DMS114 treated with DMSO at 0.1 percent for 48 hours (cell line): ENCODE measurements at regions not wholly inside any gene's neighbourhood (a gene's known extent, or its start where the extent isn't known, plus 50 kb on each side); places are given as distances from the start of the nearest gene placed in this dataset.

Experiments used
- DNase-seq: peaks from one replicate; lab custom pipeline; 2025; ENCODE audit not compliant: unreplicated experiment; lab: John Stamatoyannopoulos, UW

DNA sequence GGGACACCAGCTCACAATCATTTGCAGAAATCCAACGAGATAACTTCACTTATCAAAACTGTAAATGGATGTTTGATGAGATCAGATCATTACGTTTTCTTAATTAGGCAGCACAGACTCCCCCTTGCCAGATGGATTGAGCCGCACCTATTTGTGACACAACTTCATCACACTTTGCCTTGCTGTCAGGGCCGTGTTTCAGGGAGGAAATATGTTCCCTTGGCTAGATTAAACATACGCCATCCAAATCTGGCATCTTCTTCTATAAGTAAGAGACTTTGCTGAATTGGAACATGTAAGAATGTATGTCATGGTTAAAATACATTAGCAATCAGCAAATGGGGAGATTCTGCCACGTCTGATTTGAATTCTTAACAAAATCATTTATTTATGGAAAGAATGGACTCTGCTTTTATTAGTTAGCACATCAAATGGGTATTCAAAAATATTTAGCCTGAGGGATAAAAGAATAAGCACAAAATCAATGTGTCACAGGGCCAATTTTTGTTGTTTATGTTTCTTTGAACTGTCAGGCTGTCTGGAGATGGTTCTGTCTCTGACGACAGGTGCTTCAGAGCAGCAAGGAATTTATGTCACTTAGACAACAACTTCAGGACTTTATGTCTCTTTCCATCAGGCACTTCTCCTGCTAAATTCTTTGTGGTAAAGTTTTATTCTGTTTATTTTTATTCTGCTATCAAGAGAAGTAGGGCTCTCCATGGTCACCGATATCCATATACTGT is 326.1 kb upstream of the NCAM1 start:
- DNase-seq = no peak

DNA sequence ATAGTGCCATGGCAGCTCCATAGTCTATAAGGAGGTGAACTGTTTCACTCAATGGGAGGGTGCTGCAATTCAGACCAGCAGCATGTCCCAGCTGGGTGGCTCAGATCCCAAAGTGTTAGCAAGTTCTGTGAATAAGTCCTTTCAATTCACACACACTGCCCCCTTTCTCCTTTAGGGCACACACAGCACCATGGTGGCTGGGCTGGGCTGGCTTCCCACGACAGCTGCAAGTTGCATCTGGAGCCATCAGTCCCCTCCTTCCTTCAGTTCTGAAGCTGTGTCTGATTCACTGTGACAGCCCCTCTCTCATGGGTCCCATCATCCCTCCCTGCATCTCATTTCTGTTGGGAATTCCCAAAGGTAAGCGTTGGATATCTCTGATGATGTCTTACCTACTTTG is 324.1 kb upstream of the NCAM1 start:
- no peak for DNase-seq

DNA sequence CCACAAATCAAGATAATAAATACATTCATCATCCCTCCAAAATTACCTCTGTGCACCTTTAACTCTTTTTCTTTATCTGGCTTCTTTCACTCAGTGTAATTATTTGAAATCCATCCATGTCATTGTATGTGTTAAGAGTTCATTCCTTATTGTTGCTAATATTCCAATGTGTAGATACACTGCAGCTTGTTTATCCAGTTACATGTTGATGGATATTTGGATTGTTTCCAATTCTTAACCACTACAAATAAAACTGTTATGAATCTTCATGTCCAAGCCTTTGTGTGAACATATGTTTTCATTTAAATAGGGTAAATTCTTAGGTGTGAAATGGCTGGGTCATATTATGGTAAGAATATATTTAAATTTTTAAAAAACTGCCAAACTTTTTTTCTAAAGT is 323.3 kb upstream of the NCAM1 start:
- DNase-seq = no peak

DNA sequence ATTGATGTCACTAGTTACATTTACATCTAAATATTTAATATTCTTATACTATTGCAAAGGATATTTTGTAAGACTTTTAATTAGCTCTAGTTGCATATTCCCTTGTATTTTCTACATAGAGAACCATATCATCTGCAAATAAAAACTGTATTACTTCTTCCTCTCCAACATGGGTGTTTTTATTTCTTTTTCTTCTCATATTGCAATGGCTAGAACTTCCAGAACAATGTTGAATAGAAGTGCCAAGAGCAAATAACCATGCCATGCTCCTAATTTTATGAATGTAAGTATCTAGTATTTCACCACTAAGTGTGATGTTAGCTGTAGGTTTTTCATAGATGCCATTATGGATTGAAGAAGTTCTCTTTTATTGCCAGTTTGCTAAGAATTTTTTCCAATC is 321.8 kb upstream of the NCAM1 start:
- no peak for DNase-seq

GRCh38 chr11:112643416-112643815 is 317.8 kb upstream of the NCAM1 start:
- DNase-seq = no peak

DNA sequence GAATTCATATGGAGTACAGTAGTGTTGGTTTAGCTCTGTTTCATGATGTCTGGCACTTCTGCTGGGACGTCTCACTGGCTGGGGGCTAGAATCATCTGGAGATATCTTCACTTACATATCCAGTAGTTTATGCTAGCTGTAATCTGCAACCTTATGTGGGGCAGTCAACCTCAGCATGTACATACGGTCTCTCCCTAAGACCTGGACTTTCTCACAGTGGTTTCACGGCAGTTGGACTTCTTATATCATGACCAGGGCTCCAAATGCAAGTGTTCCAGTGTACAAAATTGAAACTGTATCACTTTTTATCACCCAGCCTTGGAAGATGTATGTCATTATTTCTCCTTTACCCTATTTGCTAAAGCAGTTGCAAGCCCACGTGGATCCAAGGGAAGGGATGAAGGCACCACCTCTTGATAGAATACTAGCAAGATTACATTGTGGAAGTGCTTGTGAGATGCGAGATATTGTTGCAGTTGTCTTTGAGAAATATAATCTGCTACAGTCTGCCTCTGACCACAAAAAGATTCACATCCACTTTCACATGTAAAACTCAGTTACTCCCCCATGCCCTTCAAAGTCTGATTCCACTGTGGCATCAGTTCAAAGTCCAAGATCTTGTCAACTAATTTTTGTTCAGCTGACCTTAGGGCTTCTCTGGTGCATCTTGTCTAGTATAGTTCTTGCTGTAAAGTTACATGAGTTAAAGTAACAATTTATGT is 316.6 kb upstream of the NCAM1 start:
- DNase-seq = no peak

DNA sequence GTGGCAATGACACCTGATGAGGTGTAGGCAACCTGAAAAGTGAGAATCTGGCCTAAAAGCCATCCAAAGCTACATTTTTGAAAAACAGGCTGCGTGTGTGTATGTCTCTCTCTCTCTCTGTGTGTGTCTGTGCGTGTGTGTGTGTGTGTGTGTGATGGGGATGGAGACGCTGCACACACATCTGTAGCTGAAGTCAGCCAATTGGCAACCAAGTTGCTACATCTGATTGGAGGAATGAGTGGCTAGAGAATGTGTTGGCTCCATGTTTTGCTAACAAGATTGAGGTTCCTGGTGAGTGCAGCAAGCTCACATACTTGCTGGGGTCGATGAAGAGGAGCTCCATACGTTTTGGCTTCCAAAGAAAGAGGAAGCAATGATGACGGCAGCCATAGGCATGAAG is 311.4 kb upstream of the NCAM1 start:
- DNase-seq = no peak

- DNase-seq = no peak
Measured at GRCh38 chr11:112650527-112650926, 310.7 kb upstream of the NCAM1 start.

DNA sequence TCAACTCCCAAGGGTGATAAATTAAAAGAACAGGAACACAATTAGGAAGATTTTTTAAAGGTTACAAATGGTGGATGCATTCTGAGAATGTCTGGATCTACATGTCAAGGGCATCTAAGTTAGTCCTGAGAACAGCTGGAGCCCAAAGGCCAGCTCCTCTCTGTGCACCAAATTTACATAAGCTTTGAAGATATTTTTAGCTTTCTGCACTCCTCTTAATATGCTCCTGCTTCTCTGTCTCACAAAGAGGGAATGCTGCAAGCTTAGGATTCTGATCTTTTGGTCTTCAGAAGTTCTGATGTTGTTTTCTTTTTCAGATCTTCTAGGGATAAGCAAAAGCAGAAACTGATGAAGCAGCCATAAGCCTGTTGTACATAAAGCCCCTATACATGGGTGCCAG is 309.8 kb upstream of the NCAM1 start:
- no peak for DNase-seq

GRCh38 chr11:112652786-112653390 is 308.3 kb upstream of the NCAM1 start:
- DNase-seq = no peak

DNA sequence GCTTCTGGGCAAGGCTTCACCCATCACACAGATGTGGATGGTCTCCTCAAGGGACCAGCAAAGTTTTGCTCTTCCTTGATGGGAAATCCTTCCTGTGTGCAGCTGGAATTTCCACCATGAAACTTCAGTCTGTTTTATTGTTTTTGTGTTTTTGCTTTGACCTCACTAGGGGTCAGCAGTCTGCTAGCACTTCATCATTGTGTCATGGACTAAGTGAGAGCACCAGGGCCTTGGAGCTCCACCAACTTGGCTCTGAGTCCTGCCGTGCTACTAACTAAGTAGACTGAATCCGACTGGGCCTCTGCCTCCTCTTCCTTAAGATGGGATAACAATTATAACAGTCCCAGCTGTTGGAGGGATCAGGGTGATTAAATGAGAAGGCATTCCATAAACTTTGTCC is 305.8 kb upstream of the NCAM1 start:
- DNase-seq = no peak

DNA sequence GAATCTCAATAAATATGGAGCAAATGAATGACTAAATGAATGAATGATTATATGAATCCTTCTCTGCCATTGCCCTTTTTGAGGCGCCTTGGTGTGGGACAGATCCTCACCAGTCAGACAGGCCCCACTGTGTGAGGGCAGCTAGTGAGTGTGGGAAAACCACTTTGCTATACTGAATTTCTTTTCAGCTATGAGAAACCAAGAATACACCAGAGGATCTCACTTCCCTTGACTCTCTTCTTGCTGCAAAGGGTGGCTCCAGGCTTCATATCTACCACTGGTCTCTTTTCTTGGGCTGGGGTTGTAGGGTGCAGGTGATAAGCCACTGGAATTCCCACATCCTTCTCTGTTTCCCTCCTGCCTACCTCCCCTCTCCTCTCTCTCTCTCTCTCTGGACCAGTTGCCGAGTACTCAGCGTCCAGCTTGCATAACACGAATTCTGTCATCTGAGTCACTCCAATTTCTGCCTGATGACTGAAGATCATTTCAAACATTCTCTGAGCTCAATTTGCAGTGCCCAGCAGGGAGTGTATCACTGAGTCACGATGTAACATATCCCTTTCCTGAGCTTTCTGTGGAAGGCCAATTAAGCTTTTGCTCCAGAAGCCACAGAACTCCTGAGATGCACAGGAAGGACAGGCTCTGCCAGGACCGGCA is 304.3 kb upstream of the NCAM1 start:
- DNase-seq = no peak

DNA sequence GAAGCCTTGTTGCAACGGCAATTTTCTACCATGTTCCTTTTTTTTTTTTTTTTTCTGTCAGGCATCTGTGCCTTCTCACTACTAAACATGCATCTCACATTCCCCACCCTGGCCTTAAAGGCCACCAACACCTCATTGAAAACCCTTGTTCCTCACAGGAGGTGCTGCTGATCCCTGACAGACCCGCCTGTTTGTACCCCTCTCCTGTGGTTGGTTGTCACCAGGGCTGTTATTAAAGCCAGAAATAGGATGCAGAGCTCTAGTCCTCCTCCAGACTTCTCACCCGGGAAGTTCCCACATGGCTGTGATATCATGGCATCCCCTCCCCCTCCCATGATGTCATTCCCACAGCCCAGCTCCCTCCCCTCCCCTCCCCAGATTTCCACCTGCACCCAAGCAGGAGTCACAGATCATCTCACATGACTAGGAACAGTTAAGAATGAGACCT is 302.8 kb upstream of the NCAM1 start:
- no peak for DNase-seq

GRCh38 chr11:112661146-112661545 is 300.1 kb upstream of the NCAM1 start:
- DNase-seq = no peak

DNA sequence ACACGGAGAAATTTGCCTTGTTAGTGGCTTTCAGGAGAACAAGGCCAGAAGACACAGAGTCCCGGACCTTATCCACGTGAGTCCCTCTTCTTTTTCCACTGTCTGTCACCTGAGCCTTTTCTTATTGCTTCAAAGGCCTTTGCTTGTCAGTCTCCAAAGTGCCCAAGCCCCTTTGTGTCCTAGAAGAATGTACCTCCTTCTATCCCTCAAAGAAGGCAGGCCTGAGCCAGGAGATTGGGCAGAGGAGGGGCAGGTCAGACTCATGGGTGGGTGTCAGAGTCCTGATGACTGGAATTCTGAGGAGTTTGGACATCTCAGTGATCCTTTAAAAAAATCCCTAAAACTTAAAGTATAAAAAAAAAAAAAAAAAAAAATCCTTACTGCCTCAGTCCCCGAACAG is 299.6 kb upstream of the NCAM1 start:
- DNase-seq = no peak

DNA sequence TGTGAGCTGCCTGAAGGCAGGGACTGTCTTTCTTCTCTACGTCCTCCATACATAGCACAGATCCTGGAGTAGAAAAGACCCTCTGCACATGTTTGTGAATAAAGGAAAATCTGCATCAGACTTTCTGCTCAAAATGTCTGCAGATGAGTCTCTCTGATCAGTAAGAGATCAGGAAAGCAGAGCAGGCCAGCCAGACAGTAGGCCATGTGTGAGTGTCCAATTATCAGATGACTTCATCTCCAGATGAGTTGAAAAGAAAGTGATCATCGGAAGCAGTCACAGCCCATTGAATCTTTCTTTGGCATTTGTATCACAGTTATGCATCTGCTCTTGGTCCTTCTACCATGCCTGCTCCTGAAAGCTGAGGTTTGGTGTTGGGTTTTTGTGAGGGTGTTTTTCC is 298.7 kb upstream of the NCAM1 start:
- DNase-seq = no peak

DNA sequence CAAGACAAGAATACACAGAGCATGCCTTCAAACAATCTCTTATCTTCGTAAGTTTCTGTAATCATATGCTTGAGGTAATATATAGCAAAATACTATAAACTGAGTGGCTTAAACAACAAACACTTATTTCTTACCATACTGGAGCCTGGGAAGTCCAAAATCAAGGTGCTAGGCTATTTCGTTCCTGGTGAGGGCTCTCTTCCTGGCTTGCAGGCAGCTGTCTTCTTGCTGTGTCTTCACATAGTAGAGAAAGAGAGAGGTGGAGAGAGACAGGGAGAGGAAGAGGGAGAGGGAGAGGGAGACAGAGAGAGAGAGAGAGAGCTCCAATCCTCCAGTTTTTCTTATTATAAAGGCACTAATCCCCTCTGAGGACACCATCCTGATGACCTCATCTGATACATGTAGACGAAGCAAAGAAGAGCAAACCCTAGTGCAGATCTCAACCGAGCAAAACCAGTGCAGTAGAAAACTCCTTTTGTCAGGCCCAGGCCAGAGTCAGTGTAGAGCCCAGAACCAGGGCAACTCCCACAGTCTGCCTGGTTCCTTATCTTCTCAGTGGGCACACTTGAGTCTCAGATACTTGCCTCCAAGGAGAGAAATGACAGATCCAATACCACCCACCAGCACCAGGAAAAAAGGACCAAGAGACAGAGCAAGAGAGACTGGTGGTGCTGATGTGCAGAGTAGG is 297.1 kb upstream of the NCAM1 start:
- DNase-seq = no peak

DNA sequence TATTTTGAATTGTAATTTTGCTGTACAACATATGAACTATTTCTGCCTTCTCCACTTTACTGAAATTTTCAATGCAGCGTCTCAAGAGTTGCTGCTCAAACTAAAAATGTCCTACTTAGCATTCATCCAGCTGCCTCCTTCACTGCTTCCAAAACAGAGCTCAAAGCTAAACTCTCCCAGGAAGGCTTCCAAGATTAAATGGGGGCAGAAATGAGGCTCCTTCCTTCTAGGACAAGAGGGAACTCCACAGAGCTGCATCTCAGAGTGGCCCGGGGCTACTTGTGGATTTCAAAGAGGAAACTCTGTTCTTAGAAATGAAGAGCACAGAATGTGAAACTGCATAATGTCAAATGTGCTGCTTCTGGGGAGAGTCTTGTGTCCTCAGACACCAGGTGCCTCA is 295.9 kb upstream of the NCAM1 start:
- DNase-seq = no peak

DNA sequence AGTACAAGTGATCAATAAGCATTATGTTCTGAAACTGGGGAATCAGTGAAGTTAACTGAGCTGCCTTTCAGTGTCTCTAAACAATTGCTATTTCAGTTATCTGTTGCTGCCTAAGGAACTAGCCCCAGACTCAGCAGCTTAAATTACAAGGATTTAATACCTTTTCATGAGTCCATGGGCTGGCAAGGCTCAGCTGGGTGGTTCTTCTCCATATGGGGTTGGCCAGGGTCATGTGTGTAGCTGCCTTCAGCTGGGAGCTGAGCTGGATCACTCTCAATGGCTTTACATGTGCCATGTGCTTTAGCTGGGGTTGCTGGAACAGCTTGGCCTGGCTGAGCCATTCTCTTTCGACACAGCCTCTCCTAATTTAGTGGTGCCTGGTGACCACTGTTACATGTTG is 295.0 kb upstream of the NCAM1 start:
- DNase-seq = no peak

- DNase-seq = no peak
Measured at GRCh38 chr11:112670806-112671570, 290.2 kb upstream of the NCAM1 start.
